VCaP (cell line): ENCODE measurements at regions not wholly inside any gene's neighbourhood (a gene's known extent, or its start where the extent isn't known, plus 50 kb on each side); places are given as distances from the start of the nearest gene placed in this dataset.

Experiments
- H3K27ac ChIP-seq: fragments of 450-650 bp; 2 replicates; pipeline ENCODE4 v1.5.1; 2017
- TF ChIP-seq, protein P1 (sequence below): fragments of 450-650 bp; conservative IDR thresholded peaks from 2 replicates; pipeline ENCODE4 v1.5.1; 2017; ENCODE audit warnings: mild to moderate bottlenecking, moderate library complexity

- H3K27ac ChIP-seq = no peak overlapping the region
- TF ChIP-seq, protein P1, sequence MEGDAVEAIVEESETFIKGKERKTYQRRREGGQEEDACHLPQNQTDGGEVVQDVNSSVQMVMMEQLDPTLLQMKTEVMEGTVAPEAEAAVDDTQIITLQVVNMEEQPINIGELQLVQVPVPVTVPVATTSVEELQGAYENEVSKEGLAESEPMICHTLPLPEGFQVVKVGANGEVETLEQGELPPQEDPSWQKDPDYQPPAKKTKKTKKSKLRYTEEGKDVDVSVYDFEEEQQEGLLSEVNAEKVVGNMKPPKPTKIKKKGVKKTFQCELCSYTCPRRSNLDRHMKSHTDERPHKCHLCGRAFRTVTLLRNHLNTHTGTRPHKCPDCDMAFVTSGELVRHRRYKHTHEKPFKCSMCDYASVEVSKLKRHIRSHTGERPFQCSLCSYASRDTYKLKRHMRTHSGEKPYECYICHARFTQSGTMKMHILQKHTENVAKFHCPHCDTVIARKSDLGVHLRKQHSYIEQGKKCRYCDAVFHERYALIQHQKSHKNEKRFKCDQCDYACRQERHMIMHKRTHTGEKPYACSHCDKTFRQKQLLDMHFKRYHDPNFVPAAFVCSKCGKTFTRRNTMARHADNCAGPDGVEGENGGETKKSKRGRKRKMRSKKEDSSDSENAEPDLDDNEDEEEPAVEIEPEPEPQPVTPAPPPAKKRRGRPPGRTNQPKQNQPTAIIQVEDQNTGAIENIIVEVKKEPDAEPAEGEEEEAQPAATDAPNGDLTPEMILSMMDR = no peak
Observed at GRCh38 chr17:71993363-71993762, 127.5 kb upstream of the SOX9 start.

GRCh38 chr17:71995590-71995989, 125.2 kb upstream of the SOX9 start:
- H3K27ac ChIP-seq = no peak overlapping the region
- TF ChIP-seq, protein P1 = no peak

DNA sequence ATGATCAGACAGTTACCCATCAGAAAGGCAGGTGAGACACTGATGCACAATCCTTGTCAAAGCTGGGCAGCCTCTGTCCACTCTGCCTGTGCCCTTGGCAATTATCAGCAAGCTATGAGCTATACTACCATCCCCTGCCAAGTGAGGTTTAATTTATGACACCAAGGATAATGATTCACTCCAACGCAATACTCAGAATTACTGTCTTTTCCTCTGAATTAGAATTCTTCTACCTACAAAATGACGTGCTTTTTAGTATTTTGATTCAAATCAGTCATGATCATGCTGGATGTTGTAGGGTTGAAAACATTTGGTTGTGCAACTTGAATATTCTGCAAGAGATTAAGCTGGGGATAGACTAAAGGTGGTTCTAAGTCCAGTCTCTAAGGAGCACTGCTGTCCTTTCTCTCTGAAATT, 116.8 kb upstream of the SOX9 start:
- no peak overlapping the region for H3K27ac ChIP-seq
- TF ChIP-seq, protein P1 = no peak

DNA sequence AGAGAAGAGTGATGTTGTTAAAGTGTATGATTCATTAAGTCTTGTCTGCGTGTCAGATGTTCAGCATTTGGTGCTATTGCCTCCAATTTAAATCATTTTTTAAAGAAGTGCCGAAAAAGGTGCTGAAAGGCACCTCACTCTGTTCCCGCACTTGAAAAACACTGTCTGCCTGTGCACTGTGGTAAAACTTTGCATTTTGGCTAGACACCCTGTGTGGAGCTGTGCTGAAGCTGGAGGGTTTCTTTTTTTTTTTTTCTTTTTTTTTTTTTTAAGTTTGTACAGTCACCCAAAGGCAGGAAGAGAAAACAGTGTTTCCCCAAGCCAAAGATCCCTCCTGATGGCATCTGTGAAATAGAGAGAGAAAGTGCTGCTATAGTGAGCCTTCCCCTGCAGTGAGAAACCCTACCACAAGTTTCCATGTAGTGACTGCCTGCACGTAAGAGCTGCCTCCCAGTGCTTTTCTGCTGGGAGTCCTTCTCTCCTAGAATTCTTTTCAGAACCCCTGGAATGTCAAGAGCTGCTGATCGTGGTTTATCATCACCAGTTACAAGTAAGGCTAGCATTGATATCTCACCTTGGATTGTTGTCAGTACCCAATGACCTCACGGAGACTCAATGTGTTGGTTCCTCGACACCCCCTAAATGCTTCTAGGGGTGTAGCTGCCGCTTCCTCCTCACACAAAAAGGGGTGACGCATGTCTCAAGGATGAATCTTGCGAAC, 116.0 kb upstream of the SOX9 start:
- H3K27ac ChIP-seq = no peak overlapping the region
- TF ChIP-seq, protein P1 = no peak

DNA sequence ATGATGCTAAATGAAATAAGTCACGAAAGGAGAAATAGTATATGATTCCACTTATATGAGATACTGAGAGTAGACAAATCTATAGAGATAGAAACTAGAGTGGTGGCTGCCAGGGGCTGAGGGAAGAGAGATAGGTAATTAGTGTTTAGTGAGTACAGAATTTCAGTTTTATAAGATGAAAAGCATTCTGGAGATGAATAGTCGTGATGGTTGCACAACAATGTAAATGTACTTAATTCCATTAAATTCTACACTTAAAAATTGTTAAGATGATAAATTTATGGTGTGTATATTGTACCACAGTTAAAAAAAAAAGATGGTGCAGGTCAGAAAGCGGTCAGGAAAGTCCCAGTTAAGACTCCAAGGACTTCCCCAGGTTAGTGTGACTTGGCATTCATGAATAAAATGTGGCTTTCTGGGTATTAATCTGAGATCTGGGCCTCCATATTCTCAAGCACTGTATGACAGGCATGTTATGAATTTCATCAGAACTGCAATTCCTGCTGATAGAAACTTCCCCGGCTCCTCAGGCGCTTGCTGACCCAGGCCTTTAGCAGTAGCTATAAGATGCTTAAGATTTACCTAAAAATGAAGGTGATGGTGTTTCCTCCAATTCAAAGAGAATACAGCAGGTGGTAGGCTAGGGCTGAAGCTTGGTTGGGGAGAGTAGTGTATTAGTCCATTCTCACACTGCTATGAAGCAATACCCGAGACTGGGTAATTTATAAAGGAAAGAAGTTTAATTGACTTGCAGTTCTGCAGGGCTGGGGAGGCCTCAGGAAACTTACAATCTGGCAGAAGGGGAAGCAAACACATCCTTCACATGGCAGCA, 115.3 kb upstream of the SOX9 start:
- TF ChIP-seq, protein P1 = no peak
- H3K27ac ChIP-seq = no peak overlapping the region

DNA sequence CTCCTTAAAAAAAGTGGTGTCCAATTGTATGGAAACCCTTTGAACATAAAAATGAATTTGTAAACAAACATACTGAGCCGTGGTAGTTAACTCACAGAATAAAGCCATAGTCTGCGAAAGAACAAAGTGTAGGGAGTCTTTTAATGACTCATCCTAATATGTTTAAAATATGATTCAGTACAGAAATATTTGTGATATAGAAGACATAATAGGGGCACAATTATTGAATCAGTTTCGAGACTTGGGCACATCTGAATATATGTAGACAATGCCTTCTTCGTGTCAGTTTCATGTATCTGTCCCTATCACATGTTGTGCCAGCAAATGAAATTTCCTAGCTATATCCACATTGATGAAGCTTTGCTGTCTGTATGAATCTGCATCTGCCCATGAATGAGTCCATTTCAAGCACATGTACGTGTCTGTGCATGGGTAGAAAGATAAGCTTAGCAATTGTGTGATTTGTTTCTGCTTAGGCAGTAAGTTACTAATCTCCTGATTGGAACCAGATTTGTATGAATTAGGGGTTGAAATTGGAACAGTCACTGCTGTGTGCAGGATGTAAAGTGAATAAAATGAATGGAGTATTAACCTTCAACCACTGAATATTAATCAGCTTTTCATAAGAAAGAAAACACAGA, 112.5 kb upstream of the SOX9 start:
- TF ChIP-seq, protein P1 = no peak
- no peak overlapping the region for H3K27ac ChIP-seq

GRCh38 chr17:72011561-72011960, 109.3 kb upstream of the SOX9 start:
- TF ChIP-seq, protein P1 = no peak
- no peak overlapping the region for H3K27ac ChIP-seq
